ENCODE measurements at regions not wholly inside any gene's neighbourhood (a gene's known extent, or its start where the extent isn't known, plus 50 kb on each side); places are given as distances from the start of the nearest gene placed in this dataset.
"Not testable (repeated sequence)": the region's sequence is repeated elsewhere in the genome, so short reads cannot be mapped to it uniquely, and the experiment has no call there.

- ATAC-seq = no peak
Measured at GRCh38 chr6:130674604-130675003, 152.6 kb upstream of the SMLR1 start.

GRCh38 chr6:130675072-130675471 lies 152.1 kb upstream of the SMLR1 start:
- no peak for ATAC-seq

- ATAC-seq = no peak
Measured at GRCh38 chr6:130676077-130676772, 151.0 kb upstream of the SMLR1 start.

- no peak for ATAC-seq
Measured at GRCh38 chr6:130676773-130677144, 150.4 kb upstream of the SMLR1 start.

- ATAC-seq = no peak
Measured at GRCh38 chr6:130677312-130677711, 149.9 kb upstream of the SMLR1 start.

- no peak for ATAC-seq
Measured at GRCh38 chr6:130677766-130678165, 149.4 kb upstream of the SMLR1 start.

- ATAC-seq = no peak
Measured at GRCh38 chr6:130679684-130680083, 147.5 kb upstream of the SMLR1 start.

GRCh38 chr6:130680116-130680515 lies 147.1 kb upstream of the SMLR1 start:
- ATAC-seq = peak; percentile 47

GRCh38 chr6:130681028-130681427 lies 146.2 kb upstream of the SMLR1 start:
- no peak for ATAC-seq

- ATAC-seq = no peak
Measured at GRCh38 chr6:130682066-130682465, 145.1 kb upstream of the SMLR1 start.

GRCh38 chr6:130683761-130684517 lies 143.3 kb upstream of the SMLR1 start:
- ATAC-seq = no peak

- ATAC-seq = no peak
Measured at GRCh38 chr6:130692659-130693058, 134.5 kb upstream of the SMLR1 start.

GRCh38 chr6:130693944-130694343 lies 133.3 kb upstream of the SMLR1 start:
- no peak for ATAC-seq

GRCh38 chr6:130694606-130695005 lies 132.6 kb upstream of the SMLR1 start:
- no peak for ATAC-seq

- ATAC-seq = no peak
Measured at GRCh38 chr6:130696806-130697205, 130.4 kb upstream of the SMLR1 start.

GRCh38 chr6:130697271-130697994 lies 129.8 kb upstream of the SMLR1 start:
- no peak for ATAC-seq

GRCh38 chr6:130697995-130698535 lies 129.1 kb upstream of the SMLR1 start:
- ATAC-seq = peak; percentile 61

GRCh38 chr6:130699742-130700141 lies 127.5 kb upstream of the SMLR1 start:
- ATAC-seq = no peak

- ATAC-seq = no peak
Measured at GRCh38 chr6:130700397-130700796, 126.8 kb upstream of the SMLR1 start.

GRCh38 chr6:130708338-130708737 lies 118.9 kb upstream of the SMLR1 start:
- no peak for ATAC-seq

- ATAC-seq = not testable (repeated sequence)
Measured at GRCh38 chr6:130711641-130712040, 115.6 kb upstream of the SMLR1 start.

GRCh38 chr6:130713144-130713543 lies 114.1 kb upstream of the SMLR1 start:
- no peak for ATAC-seq

- no peak for ATAC-seq
Measured at GRCh38 chr6:130715058-130715457, 112.1 kb upstream of the SMLR1 start.
